ENCODE measurements at regions not wholly inside any gene's neighbourhood (a gene's known extent, or its start where the extent isn't known, plus 50 kb on each side); places are given as distances from the start of the nearest gene placed in this dataset.

DNA sequence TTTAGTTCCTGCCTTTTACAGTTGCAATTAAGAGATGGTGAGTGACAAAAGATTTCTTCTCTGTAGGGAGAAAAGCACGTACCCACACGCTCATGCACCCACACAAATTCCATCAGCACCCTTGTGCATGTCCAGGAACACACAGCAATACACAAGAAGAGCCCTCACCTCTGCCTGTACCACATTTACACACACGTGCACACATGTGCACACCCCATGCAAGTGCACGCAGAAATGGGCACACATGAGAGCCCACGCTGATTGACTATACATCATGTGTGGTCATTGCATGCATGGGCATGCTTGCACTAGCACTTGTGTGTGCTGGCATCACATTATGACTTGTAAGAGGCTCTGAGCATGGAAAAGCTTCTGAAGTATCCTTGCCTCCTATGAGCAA, 70.5 kb downstream of the SERPINA3 start:
- DNase-seq (ENCODE audit: low read depth in 2 of 2), result no peak

DNA sequence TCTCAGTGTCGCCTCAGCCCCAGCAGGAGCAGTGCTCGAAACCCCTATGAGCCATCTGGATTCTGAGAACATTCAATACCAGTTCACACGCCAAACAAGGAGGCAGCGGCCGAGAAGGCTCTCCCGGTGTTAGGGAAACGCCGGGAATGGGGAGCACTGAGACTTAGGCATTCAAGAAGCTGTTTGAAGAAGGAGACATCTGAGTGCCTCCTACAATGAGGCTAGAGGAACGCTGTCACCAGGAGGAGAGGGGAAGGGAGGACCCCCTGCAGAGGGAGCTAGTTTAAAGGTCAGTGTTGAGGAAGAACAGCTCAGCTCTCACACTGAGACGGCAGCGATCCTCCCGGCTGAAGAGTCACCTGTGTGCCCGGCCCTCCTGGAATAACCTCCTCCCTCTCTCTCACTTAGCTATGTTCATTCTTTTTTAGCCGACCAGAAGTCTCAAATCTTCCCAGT, 69.9 kb downstream of the SERPINA3 start:
- DNase-seq (ENCODE audit: low read depth in 2 of 2), result no peak

DNA sequence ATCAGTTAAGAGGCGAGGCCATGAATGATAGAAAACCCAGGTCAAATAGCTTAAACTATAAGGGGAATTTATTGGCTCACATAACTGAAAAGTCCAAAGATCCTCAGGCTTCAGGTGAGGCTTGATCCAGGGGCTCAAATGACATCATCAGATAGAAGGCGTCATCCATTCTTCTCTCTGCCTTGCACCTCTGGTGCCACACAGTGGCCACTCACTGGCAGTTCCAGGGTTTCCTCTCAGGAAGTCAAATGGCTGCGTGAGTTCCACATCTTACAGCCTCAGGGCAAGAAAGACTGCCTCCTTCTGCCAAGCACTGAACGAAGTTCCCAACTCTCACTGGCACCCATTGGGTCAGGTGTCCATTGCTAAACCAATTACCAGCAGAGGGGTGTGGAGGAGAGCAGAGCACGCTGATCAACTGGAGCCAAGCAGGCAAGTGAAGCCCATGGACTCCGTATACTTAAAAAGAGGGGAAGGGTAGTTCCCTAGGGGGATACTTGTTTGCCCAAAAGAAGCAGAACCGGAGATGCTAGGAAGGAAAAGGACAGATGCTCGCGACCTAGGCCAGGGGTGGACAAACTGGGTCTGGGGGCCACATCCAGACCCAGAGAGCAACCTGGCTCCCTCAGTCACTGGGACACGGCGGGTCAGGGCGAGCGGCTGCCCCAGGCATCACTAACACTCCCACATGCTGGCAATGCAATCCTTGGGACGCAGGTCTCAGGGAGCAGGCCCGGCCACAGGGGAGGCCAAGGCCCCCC, 69.3 kb downstream of the SERPINA3 start:
- no peak for DNase-seq (ENCODE audit: low read depth in 2 of 2)

DNA sequence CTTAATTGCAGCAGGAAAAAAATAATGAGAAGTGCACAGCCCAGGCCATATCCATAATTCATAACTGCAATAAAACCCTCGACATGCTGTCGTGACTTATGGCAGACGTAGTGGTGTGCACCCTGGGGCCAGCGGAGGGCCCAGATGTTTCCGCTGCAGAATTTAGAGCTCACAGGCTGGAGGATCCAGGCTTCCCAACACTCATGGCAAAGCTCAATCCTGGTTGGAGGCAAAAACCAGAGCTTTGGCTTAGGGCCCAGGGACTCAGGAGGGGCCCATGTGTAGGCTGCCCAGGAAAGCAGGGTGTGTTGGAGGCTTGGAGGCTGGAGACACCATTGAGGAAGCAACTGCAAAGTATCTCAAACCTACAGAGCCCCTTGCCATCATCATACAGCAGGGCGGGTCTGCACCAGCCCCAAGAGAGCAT, 68.7 kb downstream of the SERPINA3 start:
- DNase-seq (ENCODE audit: low read depth in 2 of 2), result no peak

DNA sequence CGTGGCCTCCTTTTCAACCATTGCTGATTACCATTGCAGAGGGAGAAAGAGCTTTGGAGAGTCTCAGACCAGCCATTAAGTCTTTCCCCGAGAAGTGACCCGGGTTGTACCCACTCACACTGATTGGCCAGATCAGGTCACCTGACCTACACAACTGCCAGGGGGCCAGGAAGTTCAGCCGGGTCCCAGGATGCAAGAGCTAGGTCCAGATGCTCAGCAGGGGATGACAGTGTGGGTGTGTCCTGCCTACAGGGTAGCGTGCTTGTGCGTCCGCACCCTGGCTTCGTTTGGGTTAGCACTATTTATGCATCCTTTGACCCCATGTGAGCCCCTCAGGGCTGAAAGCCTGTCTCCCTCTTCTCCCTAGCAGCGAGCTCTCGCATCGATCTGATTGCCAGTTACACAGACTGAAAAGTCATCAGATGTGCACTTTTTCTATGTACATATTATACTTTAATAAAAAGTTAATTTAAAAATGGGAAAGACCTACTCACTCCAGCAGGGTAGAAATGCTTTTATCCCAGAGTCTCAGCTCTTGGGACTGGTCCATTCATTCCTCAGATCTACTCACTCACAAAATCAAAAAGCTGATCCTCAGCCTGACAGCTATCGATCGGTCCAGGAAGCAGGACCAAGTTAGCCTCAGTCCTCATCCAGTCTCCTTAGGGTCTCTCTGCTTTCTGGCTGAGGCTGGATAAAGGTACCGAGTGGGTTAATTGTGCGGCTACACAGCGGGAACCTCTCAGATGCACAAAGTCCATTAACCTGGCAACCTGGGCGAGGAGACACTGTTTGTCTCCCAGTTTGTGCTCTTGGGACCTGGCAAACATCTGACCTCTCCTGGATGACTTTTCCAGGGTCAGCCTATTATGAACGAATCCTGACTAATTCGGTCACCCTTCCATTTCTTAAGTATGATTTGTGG, 68.0 kb downstream of the SERPINA3 start:
- no peak for DNase-seq (ENCODE audit: low read depth in 2 of 2)

DNA sequence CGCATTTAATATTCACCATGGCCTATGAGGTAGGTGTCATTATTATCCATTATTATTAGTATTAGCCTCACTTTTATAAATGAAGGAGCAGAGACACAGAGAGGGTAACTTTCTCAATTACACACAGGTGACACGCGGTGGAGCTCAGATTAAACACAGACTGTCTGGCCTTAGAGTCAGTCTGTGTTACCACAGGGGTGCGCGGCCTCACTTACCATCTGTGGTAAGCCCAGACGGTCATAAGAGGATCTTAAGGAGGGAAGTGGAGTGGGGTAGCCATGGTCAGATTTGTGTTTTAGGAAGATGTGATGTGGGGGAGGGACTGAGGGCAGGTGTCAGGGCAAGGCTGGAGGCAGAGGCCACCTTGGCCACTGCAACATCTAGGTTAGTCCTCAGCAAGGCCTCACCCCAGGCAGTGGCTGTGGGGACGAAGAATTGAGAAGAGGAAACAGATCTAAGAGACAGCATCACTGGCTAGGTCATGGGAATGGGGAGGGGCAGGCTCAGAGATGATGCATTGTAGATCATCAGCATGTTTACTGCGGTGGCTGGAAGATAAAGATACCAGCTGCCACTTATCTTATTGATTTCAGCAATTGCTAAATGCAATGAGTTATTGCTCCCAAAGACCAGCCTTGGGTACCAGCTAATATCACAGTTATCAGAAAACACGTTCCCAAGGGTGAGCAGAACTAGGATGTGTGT, 67.1 kb downstream of the SERPINA3 start:
- no peak for DNase-seq (ENCODE audit: low read depth in 2 of 2)

DNA sequence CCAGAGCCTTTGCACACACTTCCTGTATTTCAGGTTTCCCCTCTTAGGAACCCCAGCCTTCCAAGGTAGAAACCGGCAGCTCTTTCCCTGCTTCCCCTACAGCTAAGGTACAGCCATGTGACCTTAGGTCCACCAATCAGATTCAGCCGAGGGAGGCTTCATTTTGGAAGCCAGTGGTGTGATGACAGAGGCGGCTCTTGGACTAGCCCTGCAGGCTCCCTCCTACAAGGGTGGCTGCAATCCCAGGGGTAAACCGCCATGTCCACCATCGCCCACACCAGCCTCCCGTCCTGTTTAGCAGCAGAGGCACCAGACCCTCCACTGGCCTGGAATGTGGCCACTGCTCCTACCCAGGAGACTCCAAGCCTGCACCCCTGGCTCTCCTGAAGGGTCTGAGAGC, 65.6 kb downstream of the SERPINA3 start:
- DNase-seq (ENCODE audit: low read depth in 2 of 2), result no peak

DNA sequence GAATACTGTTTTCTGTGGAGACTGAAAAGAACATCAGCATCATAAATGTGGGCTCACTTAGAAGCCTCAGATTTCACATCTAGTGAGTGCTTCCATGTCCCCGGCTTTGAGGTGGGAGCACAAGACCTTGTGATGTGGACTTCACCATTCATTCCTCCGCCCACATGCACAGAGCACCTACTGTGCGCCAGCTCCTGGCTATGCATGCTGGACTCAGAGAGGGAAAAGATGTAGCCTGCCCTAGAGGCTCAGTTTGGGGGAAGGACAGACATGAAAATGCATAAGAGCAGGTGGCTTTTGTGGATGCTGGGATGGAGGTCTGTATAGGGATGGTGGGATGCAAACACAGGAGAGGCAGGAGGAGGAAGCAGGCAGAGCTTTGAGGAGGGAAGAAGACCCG, 65.0 kb downstream of the SERPINA3 start:
- no peak for DNase-seq (ENCODE audit: low read depth in 2 of 2)

DNA sequence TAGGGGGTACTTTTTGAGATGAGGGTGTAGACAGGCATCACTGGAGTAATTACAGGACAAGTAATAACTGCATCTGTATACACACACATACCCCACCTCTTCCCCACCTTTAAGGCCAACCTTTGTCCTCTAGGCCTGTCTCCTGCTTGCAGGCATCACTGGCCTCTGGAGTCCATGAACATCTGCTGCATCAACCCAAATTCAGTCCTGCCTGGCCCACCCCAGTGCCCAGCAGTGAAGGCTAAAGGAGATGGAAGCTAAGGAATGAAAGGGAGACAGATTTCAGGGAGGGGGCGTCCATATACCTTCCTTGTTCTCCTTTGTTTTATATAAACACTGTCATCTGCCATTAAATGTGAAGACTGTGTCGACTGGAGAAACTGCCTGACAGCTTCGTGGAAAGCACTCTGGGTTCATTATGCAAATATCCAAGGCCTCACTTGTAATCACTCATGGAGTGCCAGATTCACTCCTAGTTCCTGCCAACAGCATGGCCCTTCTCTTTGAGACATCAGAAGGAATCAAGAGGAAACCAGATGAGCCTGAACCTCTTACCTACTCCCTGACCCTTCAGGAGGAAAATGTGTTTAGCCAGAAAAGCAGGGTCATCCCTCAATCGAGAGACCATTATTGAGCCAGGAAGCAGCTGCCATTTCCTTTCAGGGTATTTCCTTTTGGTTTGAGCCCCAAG, 64.4 kb downstream of the SERPINA3 start:
- no peak for DNase-seq (ENCODE audit: low read depth in 2 of 2)

DNA sequence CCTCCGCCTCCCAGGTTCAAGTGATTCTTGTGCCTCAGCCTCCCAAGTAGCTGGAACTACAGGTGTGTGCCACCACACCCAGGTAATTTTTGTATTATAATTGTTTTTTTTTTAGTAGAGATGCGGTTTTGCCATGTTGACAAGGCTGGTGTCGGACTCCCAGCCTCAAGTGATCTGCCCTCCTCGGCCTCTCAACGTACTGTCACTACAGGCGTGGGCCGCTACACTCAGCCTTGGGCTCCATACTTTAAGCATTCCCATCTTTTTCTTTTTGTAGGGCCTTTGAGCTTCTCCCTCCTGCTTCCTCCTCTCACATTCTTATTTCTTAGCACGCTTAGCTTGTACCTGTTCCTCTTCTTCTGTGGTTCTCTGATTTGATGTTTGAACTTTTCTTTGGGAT, 62.8 kb downstream of the SERPINA3 start:
- no peak for DNase-seq (ENCODE audit: low read depth in 2 of 2)

DNA sequence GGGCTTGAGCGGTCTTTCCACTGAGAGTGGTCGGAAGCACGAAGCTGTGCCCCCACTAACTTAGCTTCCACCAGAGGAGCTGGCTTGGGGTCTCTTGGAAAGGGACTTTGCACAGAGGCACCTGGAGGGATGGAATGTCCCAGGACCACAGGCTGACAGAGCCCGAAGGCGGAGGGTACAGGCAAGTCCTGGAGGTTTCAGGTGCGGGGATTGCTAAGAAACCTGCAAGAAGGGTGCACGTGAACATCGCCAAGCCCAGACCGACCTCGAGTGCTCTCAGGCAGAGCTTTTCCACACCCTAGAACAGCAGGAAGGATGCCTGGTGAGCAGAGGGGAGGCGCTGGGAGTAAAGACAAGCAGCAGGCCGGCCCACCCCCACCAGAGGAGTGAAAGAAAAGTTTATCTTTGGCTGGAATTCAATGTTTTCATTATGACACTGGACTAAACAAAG, 61.6 kb downstream of the SERPINA3 start:
- DNase-seq (ENCODE audit: low read depth in 2 of 2), result no peak
